Body of pancreas (tissue), 4 donors: ENCODE measurements at regions not wholly inside any gene's neighbourhood (a gene's known extent, or its start where the extent isn't known, plus 50 kb on each side); places are given as distances from the start of the nearest gene placed in this dataset.

Source experiments
- CTCF ChIP-seq, 7 experiments: fragments of 450-650 bp in 4 of 7; fragments of 200-600 bp in 3 of 7; sonication (generic) in 3 of 7; IDR thresholded peaks; one replicate each; pipeline ENCODE4 v1.5.1; 2016 to 2019; ENCODE audit warnings: antibody characterized with exemption in 7 of 7
- POLR2A ChIP-seq, 3 donors: fragments of 450-650 bp; IDR thresholded peaks; one replicate each; pipeline ENCODE4 v1.6.1; 2016; ENCODE audit warnings: antibody characterized with exemption in 3 of 3, mild to moderate bottlenecking in 2 of 3

GRCh38 chr7:50207251-50207564 lies 97.3 kb upstream of the IKZF1 start:
- TF ChIP-seq CTCF (IDR thresholded peaks at IDR 0.05) = no peak
- TF ChIP-seq POLR2A (IDR thresholded peaks at IDR 0.05) = no peak
